CD4-positive, alpha-beta T cell (primary cell): ENCODE measurements at regions not wholly inside any gene's neighbourhood (a gene's known extent, or its start where the extent isn't known, plus 50 kb on each side); places are given as distances from the start of the nearest gene placed in this dataset.

Source experiments
- ATAC-seq: fragments of 200-7000 bp; cut with Tn5 transposase; one replicate; pipeline ENCODE4 v1.10.0; 2022; ENCODE audit warnings: mild to moderate bottlenecking; ENCODE audit not compliant: poor library complexity
- CTCF ChIA-PET: fragments of 350-600 bp; sonication (Branson Sonifier 250); formaldehyde crosslinking; loops from one replicate; lab custom pipeline; 2021; ENCODE audit warnings: antibody characterized with exemption, inconsistent platforms; lab: Charles Lee
- POLR2A ChIA-PET: fragments of 350-600 bp; sonication (Branson Sonifier 250); formaldehyde crosslinking; loops from one replicate; lab custom pipeline; 2021; ENCODE audit warnings: antibody characterized with exemption, inconsistent platforms; lab: Charles Lee
- DNase-seq, 14 experiments: peaks; one replicate each; pipeline ENCODE4 v3.0.0-alpha.2; 2013 to 2020; ENCODE audit warnings: mixed read lengths in 2 of 14
- H3K27ac ChIP-seq, 2 donors: one replicate each; pipeline versions ENCODE4 v1.5.1 to v1.7.0; 2013; ENCODE audit warnings: low read length in 2 of 2, low read depth in 1 of 2, mild to moderate bottlenecking in 1 of 2
- H3K27me3 ChIP-seq, 2 experiments: 1 replicate in 1 of 2; 2 replicates in 1 of 2; pipeline versions ENCODE4 v1.6.1 to v1.7.0; 2013; ENCODE audit warnings: low read length in 2 of 2, control low read depth in 1 of 2, mild to moderate bottlenecking in 1 of 2, moderate library complexity in 1 of 2; ENCODE audit not compliant: insufficient read depth in 2 of 2, control insufficient read depth in 1 of 2
- H3K36me3 ChIP-seq: one replicate; pipeline ENCODE4 v1.6.1; 2013; ENCODE audit warnings: low read length, control low read depth; ENCODE audit not compliant: insufficient read depth
- H3K4me1 ChIP-seq: one replicate; pipeline ENCODE4 v1.6.1; 2013; ENCODE audit warnings: low read length, control low read depth; ENCODE audit not compliant: insufficient read depth
- H3K4me3 ChIP-seq: one replicate; pipeline ENCODE4 v1.5.1; 2013; ENCODE audit warnings: mild to moderate bottlenecking, low read length, moderate library complexity
- H3K9me3 ChIP-seq, 2 experiments: 1 replicate in 1 of 2; 2 replicates in 1 of 2; pipeline versions ENCODE4 v1.6.1 to v1.7.0; 2013; ENCODE audit warnings: low read length in 2 of 2, mild to moderate bottlenecking in 2 of 2, control low read depth in 1 of 2, moderate library complexity in 1 of 2; ENCODE audit not compliant: control insufficient read depth in 1 of 2, insufficient read depth in 1 of 2
- H3K27ac Mint-ChIP-seq: one replicate; pipeline ENCODE4 v1.8.0; 2020; ENCODE audit warnings: mixed read lengths
- H3K27me3 Mint-ChIP-seq: one replicate; pipeline ENCODE4 v1.8.0; 2021; ENCODE audit warnings: mixed read lengths
- H3K36me3 Mint-ChIP-seq: one replicate; pipeline ENCODE4 v1.8.0; 2021; ENCODE audit warnings: low read depth, mixed read lengths
- H3K4me1 Mint-ChIP-seq: one replicate; pipeline ENCODE4 v1.8.0; 2021; ENCODE audit warnings: low read depth, mixed read lengths
- H3K4me3 Mint-ChIP-seq: one replicate; pipeline ENCODE4 v1.8.0; 2020; ENCODE audit warnings: mild to moderate bottlenecking, mixed read lengths
- H3K9me3 Mint-ChIP-seq: one replicate; pipeline ENCODE4 v1.8.0; 2020; ENCODE audit warnings: mixed read lengths
- intact Hi-C, 2 experiments: fragments of 100-400 bp; cut with DNase I in 1 of 2; cut with micrococcal nuclease in 1 of 2; formaldehyde crosslinking; loops; one replicate each; pipeline versions ENCODE4 v1.15.1 to v1.9.0; 2023 to 2025; cut with DNase I, micrococcal nuclease
- TF ChIP-seq, protein P1 (sequence below): fragments of 200-600 bp; IDR thresholded peaks from one replicate; pipeline ENCODE4 v1.8.0; 2022; ENCODE audit warnings: antibody characterized with exemption, mild to moderate bottlenecking

- no peak for DNase-seq
- intact Hi-C loops = no loop called here
- no peaks in the 10 kb centered on the region for H3K4me1 ChIP-seq
- no peak overlapping the region for H3K27ac ChIP-seq
- Mint-ChIP-seq H3K9me3 (no peaks in the 10 kb centered on the region), H3K4me1 (no peaks in the 10 kb centered on the region), H3K27ac (no peak overlapping the region), H3K36me3 (no peaks in the 10 kb centered on the region), H3K27me3 (no peaks in the 10 kb centered on the region), H3K4me3 (no peak overlapping the region)
- H3K4me3 ChIP-seq = no peak overlapping the region
- no peaks in the 10 kb centered on the region for H3K36me3 ChIP-seq
- peaks cover 0 to 9% of the 10 kb centered on the region in 2 experiments for H3K9me3 ChIP-seq
- ChIA-PET POLR2A (no interaction called here), CTCF (no interaction called here)
- TF ChIP-seq, protein P1, sequence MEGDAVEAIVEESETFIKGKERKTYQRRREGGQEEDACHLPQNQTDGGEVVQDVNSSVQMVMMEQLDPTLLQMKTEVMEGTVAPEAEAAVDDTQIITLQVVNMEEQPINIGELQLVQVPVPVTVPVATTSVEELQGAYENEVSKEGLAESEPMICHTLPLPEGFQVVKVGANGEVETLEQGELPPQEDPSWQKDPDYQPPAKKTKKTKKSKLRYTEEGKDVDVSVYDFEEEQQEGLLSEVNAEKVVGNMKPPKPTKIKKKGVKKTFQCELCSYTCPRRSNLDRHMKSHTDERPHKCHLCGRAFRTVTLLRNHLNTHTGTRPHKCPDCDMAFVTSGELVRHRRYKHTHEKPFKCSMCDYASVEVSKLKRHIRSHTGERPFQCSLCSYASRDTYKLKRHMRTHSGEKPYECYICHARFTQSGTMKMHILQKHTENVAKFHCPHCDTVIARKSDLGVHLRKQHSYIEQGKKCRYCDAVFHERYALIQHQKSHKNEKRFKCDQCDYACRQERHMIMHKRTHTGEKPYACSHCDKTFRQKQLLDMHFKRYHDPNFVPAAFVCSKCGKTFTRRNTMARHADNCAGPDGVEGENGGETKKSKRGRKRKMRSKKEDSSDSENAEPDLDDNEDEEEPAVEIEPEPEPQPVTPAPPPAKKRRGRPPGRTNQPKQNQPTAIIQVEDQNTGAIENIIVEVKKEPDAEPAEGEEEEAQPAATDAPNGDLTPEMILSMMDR = no peak
- no peak for ATAC-seq
- H3K27me3 ChIP-seq = no peaks in the 10 kb centered on the region
Observed at GRCh38 chr4:117156806-117157205, 71.4 kb upstream of the TRAM1L1 start.

DNA sequence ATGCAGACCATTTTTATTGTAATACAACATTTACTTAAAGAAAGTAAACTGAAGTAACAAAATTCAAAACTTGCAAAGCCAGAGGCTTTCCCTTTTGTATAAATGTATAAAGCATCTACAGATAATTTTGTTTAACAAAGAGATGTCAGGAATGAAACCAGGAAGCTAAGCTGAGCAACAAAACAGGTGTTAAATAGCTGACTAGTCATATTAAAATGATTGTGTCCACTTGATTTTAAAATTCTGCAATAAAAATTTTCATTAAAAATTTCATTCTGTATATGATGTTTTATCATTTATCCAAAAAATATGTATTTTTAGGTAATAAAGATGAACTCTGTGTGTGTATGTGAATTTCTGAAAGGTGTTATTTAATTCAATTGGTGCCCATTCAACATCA is 72.0 kb upstream of the TRAM1L1 start:
- intact Hi-C loops = no loop called here
- no peaks in the 10 kb centered on the region for H3K9me3 Mint-ChIP-seq

GRCh38 chr4:117162976-117163375 is 77.6 kb upstream of the TRAM1L1 start:
- DNase-seq (no peak), ATAC-seq (no peak)
- H3K4me3 ChIP-seq = no peak overlapping the region
- Mint-ChIP-seq H3K36me3 (no peaks in the 10 kb centered on the region), H3K4me3 (no peak overlapping the region), H3K27ac (no peak overlapping the region), H3K27me3 (no peaks in the 10 kb centered on the region), H3K9me3 (peaks cover 2% of the 10 kb centered on the region), H3K4me1 (no peaks in the 10 kb centered on the region)
- H3K9me3 ChIP-seq = peaks cover 0 to 12% of the 10 kb centered on the region in 2 experiments
- no peak overlapping the region for H3K27ac ChIP-seq
- CTCF ChIA-PET = no interaction called here
- intact Hi-C loops = no loop called here
- POLR2A ChIA-PET = no interaction called here
- TF ChIP-seq, protein P1 = no peak
- no peaks in the 10 kb centered on the region for H3K4me1 ChIP-seq
- H3K36me3 ChIP-seq = no peaks in the 10 kb centered on the region
- H3K27me3 ChIP-seq = no peaks in the 10 kb centered on the region

More for the DNA sequence above, 72.0 kb upstream of the TRAM1L1 start:
- Histone ChIP-seq H3K9me3 (peaks cover 0 to 14% of the 10 kb centered on the region in 2 experiments), H3K4me3 (no peak overlapping the region), H3K27me3 (no peaks in the 10 kb centered on the region), H3K27ac (no peak overlapping the region), H3K4me1 (no peaks in the 10 kb centered on the region), H3K36me3 (no peaks in the 10 kb centered on the region)
- ChIA-PET CTCF (no interaction called here), POLR2A (no interaction called here)
- no peak for ATAC-seq
- Mint-ChIP-seq H3K4me1 (no peaks in the 10 kb centered on the region), H3K36me3 (no peaks in the 10 kb centered on the region), H3K27me3 (no peaks in the 10 kb centered on the region), H3K27ac (no peak overlapping the region), H3K4me3 (no peak overlapping the region)
- TF ChIP-seq, protein P1 = no peak
- DNase-seq = no peak
